Right lobe of liver (tissue), 6 donors: ENCODE measurements at regions not wholly inside any gene's neighbourhood (a gene's known extent, or its start where the extent isn't known, plus 50 kb on each side); places are given as distances from the start of the nearest gene placed in this dataset.
"Not testable (repeated sequence)": the region's sequence is repeated elsewhere in the genome, so short reads cannot be mapped to it uniquely, and the experiment has no call there.

ENCODE experiments used
- ATAC-seq, 4 donors: fragments of 200-7000 bp; cut with Tn5 transposase; one replicate each; pipeline ENCODE4 v1.9.1; 2020; ENCODE audit warnings: mild to moderate bottlenecking in 4 of 4, moderate library complexity in 4 of 4
- DNase-seq, 3 donors: peaks; one replicate each; pipeline ENCODE4 v3.0.0-alpha.2; 2020
- H3K27ac ChIP-seq, 3 donors: fragments of 200-600 bp; one replicate each; pipeline ENCODE4 v1.8.0; 2022
- H3K27me3 ChIP-seq, 2 donors: fragments of 200-600 bp; one replicate each; pipeline ENCODE4 v1.8.0; 2022
- H3K36me3 ChIP-seq, 4 donors: fragments of 200-600 bp; sonication (generic) in 1 of 4; one replicate each; pipeline versions ENCODE4 v1.5.1 to v1.8.0; 2017 to 2022; ENCODE audit warnings: control low read depth in 1 of 4
- H3K4me1 ChIP-seq, 4 donors: fragments of 200-600 bp; sonication (generic) in 1 of 4; one replicate each; pipeline versions ENCODE4 v1.5.1 to v1.8.0; 2017 to 2022; ENCODE audit warnings: control low read depth in 1 of 4
- H3K4me3 ChIP-seq, 3 donors: fragments of 200-600 bp; one replicate each; pipeline ENCODE4 v1.8.0; 2022
- H3K9me3 ChIP-seq, 4 donors: fragments of 200-600 bp; sonication (generic) in 1 of 4; one replicate each; pipeline versions ENCODE4 v1.5.1 to v1.8.0; 2017 to 2022; ENCODE audit warnings: control low read depth in 1 of 4
- CTCF ChIP-seq, 4 donors: fragments of 200-600 bp in 3 of 4; fragments of 450-650 bp in 1 of 4; IDR thresholded peaks; one replicate each; pipeline versions ENCODE4 v1.5.1 to v1.8.0; 2016 to 2022; ENCODE audit warnings: antibody characterized with exemption in 4 of 4, mild to moderate bottlenecking in 2 of 4
- POLR2A ChIP-seq: fragments of 450-650 bp; IDR thresholded peaks from one replicate; pipeline ENCODE4 v1.6.1; 2017; ENCODE audit warnings: antibody characterized with exemption, mild to moderate bottlenecking
- WGBS: methylation state at CpG from one replicate; pipeline ENCODE4 v1.1.6; 2018; ENCODE audit warnings: low coverage, low lambda C conversion rate; ENCODE audit not compliant: insufficient coverage; ENCODE audit errors: missing lambda C conversion rate; 5-methylcytosine and 5-hydroxymethylcytosine counted together
- intact Hi-C, 2 donors: fragments of 100-400 bp; cut with DNase I; formaldehyde crosslinking; loops; one replicate each; pipeline versions ENCODE4 v1.11.2 to v1.14.1; 2022
- donor health status: DM: no; HTN: yes; CAD: no.
- donor health status: DM: no; HTN: no; CAD: no.
- donor health status: DM: no; HTN: no; CAD: no.
- donor health status: DM: no; HTN: yes; CAD: no.
- donor health status: DM: no; HTN: yes; CAD: no.

- WGBS: 73% methylated on average over 4 of the region's 4 CpGs
Observed at GRCh38 chr1:173344034-173344743, 132.9 kb upstream of the PRDX6 start.

GRCh38 chr1:173347282-173347818 lies 129.8 kb upstream of the PRDX6 start:
- ATAC-seq (no peak), DNase-seq (no peak)
- Histone ChIP-seq H3K27ac (no peak overlapping the region), H3K36me3 (no peaks in the 10 kb centered on the region), H3K4me3 (no peak overlapping the region), H3K4me1 (peaks cover 0 to 8% (median 0%) of the 10 kb centered on the region in 4 donors), H3K9me3 (no peaks in the 10 kb centered on the region), H3K27me3 (no peaks in the 10 kb centered on the region)
- no peak for TF ChIP-seq CTCF (IDR thresholded peaks at IDR 0.05)
- TF ChIP-seq POLR2A: no peak
- WGBS: no CpG with 5 or more reads among the region's 1 CpG
- intact Hi-C loops: no loop called here

More at GRCh38 chr1:173344034-173344743, 132.9 kb upstream of the PRDX6 start:
- Histone ChIP-seq H3K27ac (no peak overlapping the region), H3K9me3 (no peaks in the 10 kb centered on the region), H3K4me3 (no peak overlapping the region), H3K36me3 (no peaks in the 10 kb centered on the region), H3K27me3 (no peaks in the 10 kb centered on the region), H3K4me1 (peaks cover 0 to 8% (median 0%) of the 10 kb centered on the region in 4 donors)
- no peak for DNase-seq
- intact Hi-C loops: no loop called here
- peak in 2 of 4 donors; percentile 49 to 53 for ATAC-seq
- no peak for TF ChIP-seq POLR2A
- TF ChIP-seq CTCF (IDR thresholded peaks at IDR 0.05): no peak

GRCh38 chr1:173352635-173353034 lies 124.5 kb upstream of the PRDX6 start:
- not testable (repeated sequence) for H3K4me1 ChIP-seq

GRCh38 chr1:173353350-173353749 lies 123.8 kb upstream of the PRDX6 start:
- H3K4me3 ChIP-seq: no peak overlapping the region
- intact Hi-C loops: no loop called here
- 89% methylated on average over 4 of the region's 4 CpGs for WGBS
- H3K9me3 ChIP-seq: no peaks in the 10 kb centered on the region
- no peak overlapping the region for H3K27ac ChIP-seq
- no peak for TF ChIP-seq POLR2A
- TF ChIP-seq CTCF (IDR thresholded peaks at IDR 0.05): no peak
- H3K4me1 ChIP-seq: no peaks in the 10 kb centered on the region
- no peaks in the 10 kb centered on the region for H3K27me3 ChIP-seq
- DNase-seq: no peak
- H3K36me3 ChIP-seq: no peaks in the 10 kb centered on the region
- ATAC-seq: no peak

More at GRCh38 chr1:173352635-173353034, 124.5 kb upstream of the PRDX6 start:
- H3K27ac ChIP-seq, H3K9me3 ChIP-seq, H3K4me3 ChIP-seq, H3K36me3 ChIP-seq, intact Hi-C loops, ATAC-seq, H3K27me3 ChIP-seq, DNase-seq: not testable (repeated sequence)
- WGBS: 100% methylated on average over 1 of the region's 4 CpGs

GRCh38 chr1:173354937-173355280 lies 122.2 kb upstream of the PRDX6 start:
- Histone ChIP-seq H3K27me3 (no peaks in the 10 kb centered on the region), H3K27ac (no peak overlapping the region), H3K36me3 (no peaks in the 10 kb centered on the region), H3K4me3 (no peak overlapping the region), H3K9me3 (no peaks in the 10 kb centered on the region), H3K4me1 (no peaks in the 10 kb centered on the region)
- no peak for ATAC-seq
- no peak for TF ChIP-seq POLR2A
- no peak for TF ChIP-seq CTCF (IDR thresholded peaks at IDR 0.05)
- intact Hi-C loops: no loop called here
- DNase-seq: no peak
- 93% methylated on average over 3 of the region's 3 CpGs for WGBS
